HUES48 (cell line): ENCODE measurements at regions not wholly inside any gene's neighbourhood (a gene's known extent, or its start where the extent isn't known, plus 50 kb on each side); places are given as distances from the start of the nearest gene placed in this dataset.

Experiments used
- H3K27ac ChIP-seq: one replicate; pipeline ENCODE4 v1.7.0; 2013; ENCODE audit warnings: low read depth, low read length, inconsistent platforms
- H3K27me3 ChIP-seq: 2 replicates; pipeline ENCODE4 v1.6.1; 2013; ENCODE audit warnings: mild to moderate bottlenecking, low read length; ENCODE audit not compliant: control insufficient read depth, insufficient read depth
- H3K36me3 ChIP-seq: 2 replicates; pipeline ENCODE4 v1.6.1; 2013; ENCODE audit warnings: low read length; ENCODE audit not compliant: control insufficient read depth, insufficient read depth
- H3K4me1 ChIP-seq: 2 replicates; pipeline ENCODE4 v1.6.1; 2013; ENCODE audit warnings: mild to moderate bottlenecking, low read length; ENCODE audit not compliant: control insufficient read depth, insufficient read depth
- H3K4me3 ChIP-seq: 2 replicates; pipeline ENCODE4 v1.5.1; 2013; ENCODE audit warnings: mild to moderate bottlenecking, low read depth, low read length
- H3K9ac ChIP-seq: 2 replicates; pipeline ENCODE4 v1.6.1; 2013; ENCODE audit warnings: mild to moderate bottlenecking, low read depth, low read length, moderate library complexity
- H3K9me3 ChIP-seq: 2 replicates; pipeline ENCODE4 v1.6.1; 2013; ENCODE audit warnings: low read length; ENCODE audit not compliant: control insufficient read depth, insufficient read depth

DNA sequence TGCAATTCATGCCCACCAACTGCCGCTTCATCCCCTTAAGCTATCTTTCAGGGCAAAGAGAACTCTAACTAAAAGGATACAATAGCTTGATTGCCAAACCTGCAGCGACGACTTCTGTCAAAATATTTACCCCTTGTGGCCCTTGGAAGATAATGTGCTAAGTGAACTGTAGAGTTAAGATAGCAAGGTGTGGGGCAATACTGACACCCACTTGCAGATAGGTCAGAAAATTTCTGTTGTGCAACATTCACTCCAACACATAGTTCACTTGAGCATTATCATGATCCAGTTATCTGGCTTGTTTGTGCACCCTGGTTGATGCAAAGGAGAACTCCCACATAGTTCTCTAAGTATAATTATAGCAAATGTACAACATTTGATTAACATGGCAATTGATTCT lies 55.6 kb downstream of the RHOXF2B start:
- no peak overlapping the region for H3K27ac ChIP-seq
- H3K9ac ChIP-seq: no peak overlapping the region
- H3K27me3 ChIP-seq: peaks cover 28% of the 10 kb centered on the region
- no peaks in the 10 kb centered on the region for H3K36me3 ChIP-seq
- H3K4me1 ChIP-seq: no peaks in the 10 kb centered on the region
- H3K9me3 ChIP-seq: 0 out of 2 replicates have a peak, but pooled peaks cover 7% of the 10 kb centered on the region
- no peak overlapping the region for H3K4me3 ChIP-seq

DNA sequence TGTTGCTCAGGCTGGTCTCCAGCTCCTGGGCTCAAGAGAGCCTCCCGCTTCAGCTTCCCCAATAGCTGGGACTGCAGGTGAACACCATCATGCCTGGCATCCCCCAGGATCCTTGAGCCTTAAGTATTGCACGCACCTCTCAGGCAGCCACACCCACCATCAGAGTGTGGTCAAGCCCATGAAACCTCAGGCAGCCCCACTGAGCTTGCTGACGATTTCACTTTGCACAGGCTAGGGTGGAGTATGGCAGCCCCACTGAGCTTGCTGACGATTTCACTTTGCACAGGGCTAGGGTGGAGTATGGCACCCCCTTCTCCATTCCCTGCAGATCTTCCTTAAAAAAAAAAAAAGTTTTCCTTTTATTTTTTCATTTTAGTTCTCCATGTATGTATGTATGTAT lies 57.2 kb downstream of the RHOXF2B start:
- Histone ChIP-seq H3K4me3 (no peak overlapping the region), H3K9ac (no peak overlapping the region), H3K4me1 (no peaks in the 10 kb centered on the region), H3K36me3 (no peaks in the 10 kb centered on the region), H3K9me3 (0 out of 2 replicates have a peak, but pooled peaks cover 3% of the 10 kb centered on the region), H3K27me3 (peaks cover 45% of the 10 kb centered on the region), H3K27ac (no peak overlapping the region)

DNA sequence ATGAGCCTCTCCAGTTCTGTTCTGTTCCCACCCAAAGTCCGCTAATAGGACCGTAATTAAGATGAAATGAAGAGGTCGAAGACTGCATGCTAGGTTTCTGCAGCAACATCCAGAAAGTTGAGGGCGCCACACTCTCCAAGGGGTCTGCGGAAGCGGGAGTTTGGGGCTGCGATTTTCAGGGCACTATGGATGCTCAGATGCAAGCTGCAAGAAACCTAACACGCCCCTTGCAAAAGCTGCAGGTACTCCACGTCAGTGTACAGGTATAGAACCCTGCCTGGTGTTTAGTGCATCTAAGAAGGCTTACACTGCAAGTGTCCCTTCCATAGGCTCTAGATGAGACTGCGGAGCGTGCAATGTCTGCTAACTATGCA lies 61.4 kb downstream of the RHOXF2B start:
- Histone ChIP-seq H3K9me3 (peaks cover 6% of the 10 kb centered on the region; the same call in 1 of the 2 replicates), H3K36me3 (no peaks in the 10 kb centered on the region), H3K4me3 (peak overlapping the region; percentile 54), H3K9ac (no peak overlapping the region), H3K27me3 (peaks cover 74% of the 10 kb centered on the region), H3K27ac (no peak overlapping the region), H3K4me1 (no peaks in the 10 kb centered on the region)

DNA sequence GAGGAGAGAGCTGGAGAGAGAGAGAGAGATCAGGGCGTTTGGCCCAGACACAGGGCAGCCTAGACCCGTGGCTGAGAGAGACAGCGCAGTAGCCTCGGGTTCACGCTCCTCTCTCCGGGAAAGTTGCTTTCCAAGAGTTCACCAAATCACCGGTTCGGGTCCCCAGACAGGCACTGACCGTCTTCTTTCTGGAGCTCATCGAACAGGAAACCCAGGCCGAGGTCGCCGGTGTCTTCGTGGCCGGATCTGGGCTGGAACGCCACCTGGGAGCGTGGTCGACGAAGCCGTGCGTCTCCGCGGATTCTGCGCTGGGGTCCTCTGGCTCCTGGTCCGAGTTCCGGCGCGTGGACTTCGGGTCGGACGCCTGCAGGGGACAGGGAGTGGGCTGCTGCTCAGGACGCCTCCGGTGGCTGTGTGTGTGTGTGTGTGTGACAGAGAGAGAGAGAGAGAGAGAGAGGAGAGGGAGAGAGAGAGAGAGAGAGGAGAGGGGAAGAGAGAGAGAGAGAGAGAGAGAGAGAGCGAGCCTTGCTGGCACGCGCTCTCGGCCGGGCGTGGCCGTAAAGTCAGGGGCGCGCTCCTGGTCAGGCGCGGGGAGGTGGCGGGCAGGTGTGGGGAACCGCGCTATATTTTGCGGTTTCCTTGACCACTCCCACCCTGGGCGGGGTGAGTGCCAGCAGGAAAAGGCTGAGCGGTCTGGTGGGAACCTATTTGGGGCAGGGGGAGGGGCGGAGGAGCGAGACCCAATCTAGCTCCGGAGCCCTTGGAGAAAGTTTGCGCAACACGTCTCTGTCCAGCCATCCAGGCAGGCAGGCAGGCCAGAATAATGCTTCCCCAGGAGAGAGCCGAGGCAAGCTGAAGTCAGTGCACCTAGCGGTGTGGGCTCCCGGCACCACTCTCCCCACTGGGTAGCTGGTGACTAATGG lies 62.1 kb downstream of the RHOXF2B start:
- Histone ChIP-seq H3K27me3 (peaks cover 74% of the 10 kb centered on the region), H3K9me3 (peaks cover 6% of the 10 kb centered on the region; the same call in 1 of the 2 replicates), H3K4me1 (no peaks in the 10 kb centered on the region), H3K27ac (no peak overlapping the region), H3K36me3 (no peaks in the 10 kb centered on the region), H3K4me3 (peak overlapping the region; percentile 54), H3K9ac (no peak overlapping the region)

DNA sequence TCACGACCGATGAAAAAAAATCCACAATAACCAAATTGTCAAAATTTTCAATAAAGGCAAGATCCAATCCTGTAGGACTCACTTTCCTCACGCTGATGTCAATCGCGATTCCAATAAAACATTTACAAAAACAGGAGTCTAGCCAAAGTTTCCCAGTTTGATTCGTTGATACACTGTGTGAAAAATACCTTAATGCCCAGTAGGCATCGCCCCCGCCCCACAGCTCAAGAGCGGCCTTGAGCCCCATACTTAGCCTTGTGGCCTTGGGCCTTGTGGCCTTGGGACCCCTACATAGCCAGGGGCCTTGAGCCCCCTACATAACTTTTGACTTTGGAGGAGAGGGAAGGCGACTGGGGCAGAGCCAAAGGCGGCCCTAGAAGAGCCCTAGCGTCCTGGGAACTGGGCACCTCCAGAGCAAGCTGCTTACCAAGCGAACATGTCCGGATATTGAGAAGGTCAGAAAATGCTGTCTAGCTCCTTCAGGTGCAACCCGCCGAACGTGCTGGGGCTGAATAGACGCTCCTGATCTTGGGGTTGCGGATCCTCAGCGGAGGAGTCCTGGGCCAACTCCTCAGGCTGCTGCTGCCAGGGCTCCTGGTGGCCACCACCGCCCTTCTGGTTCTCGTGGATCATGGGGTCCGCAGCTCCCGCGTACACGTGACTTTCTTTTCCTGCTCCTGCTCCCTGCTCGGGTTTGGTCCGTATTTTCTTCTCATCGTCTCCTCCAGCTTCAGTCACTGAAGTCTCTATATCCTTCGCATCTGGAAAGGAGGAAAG lies 62.9 kb downstream of the RHOXF2B start:
- no peak overlapping the region for H3K9ac ChIP-seq
- H3K27ac ChIP-seq: no peak overlapping the region
- peak overlapping the region; percentile 54 for H3K4me3 ChIP-seq
- H3K27me3 ChIP-seq: peaks cover 74% of the 10 kb centered on the region
- H3K4me1 ChIP-seq: no peaks in the 10 kb centered on the region
- H3K36me3 ChIP-seq: no peaks in the 10 kb centered on the region
- H3K9me3 ChIP-seq: peaks cover 6% of the 10 kb centered on the region; the same call in 1 of the 2 replicates

DNA sequence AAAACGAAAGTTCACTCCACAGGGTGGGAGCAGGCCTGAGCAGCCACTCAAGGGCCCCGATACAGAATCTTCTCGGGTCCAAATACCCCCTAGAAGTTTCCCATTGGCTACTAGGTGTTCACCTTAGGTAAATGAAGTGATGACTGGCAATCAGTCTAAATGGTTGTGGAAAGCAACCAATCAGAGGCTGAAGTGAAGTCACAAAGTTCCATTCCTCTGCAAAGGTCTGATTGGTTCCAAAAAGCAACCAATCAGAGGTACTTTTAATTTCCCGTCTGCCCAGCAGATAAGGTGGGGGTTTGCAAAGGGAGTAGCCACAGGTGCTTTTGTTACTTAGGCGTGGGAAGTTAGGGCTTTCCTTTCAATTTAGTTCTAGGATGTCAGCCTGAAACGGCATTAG lies 58.2 kb upstream of the NKAP start:
- 0 out of 2 replicates have a peak, but pooled peaks cover 2% of the 10 kb centered on the region for H3K4me1 ChIP-seq
- no peaks in the 10 kb centered on the region for H3K36me3 ChIP-seq
- no peak overlapping the region for H3K27ac ChIP-seq
- H3K9me3 ChIP-seq: peaks cover 26% of the 10 kb centered on the region
- H3K27me3 ChIP-seq: peaks cover 70% of the 10 kb centered on the region
- no peak overlapping the region for H3K9ac ChIP-seq
- H3K4me3 ChIP-seq: peak overlapping the region; percentile 38; the same call in 1 of the 2 replicates

DNA sequence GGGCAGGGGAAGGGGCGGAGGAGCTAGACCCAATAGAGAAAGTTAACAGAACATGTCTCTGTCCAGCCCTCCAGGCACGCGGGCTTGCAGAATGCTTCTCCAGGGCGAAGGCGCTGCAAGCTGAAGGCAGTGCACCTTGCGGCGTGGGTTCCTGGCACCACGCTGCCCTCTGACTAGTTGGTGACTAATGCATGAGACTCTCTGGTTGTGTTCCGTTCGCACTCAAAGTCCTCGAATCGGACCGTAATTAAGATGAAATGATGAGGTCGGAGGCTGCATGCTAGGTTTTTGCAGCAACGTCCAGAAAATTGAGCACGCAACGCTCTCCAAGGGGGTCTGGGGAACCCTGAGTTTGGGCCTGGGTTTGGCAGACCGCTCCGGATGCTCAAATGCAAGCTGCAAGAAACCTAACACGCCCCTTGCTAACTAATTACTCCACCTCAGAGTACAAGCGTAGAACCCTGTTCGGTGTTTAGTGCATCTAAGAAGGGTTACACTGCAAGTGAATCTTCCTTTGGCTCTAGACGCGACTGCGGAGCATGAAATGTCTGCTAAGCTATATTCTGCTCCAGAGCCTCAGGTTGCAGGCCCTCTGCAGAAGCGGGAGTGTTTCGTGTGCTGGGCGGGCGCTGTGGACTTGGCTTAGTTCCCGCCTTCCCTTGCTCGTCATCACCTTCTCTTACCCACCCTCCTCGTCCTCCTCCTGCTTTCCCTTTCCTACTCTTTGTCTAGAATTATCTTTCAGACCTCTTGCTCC lies 57.1 kb upstream of the NKAP start:
- Histone ChIP-seq H3K4me3 (peak overlapping the region; percentile 38; the same call in 1 of the 2 replicates), H3K27ac (no peak overlapping the region), H3K9ac (no peak overlapping the region), H3K36me3 (no peaks in the 10 kb centered on the region), H3K27me3 (peaks cover 82% of the 10 kb centered on the region), H3K9me3 (peaks cover 23% of the 10 kb centered on the region), H3K4me1 (0 out of 2 replicates have a peak, but pooled peaks cover 2% of the 10 kb centered on the region)

DNA sequence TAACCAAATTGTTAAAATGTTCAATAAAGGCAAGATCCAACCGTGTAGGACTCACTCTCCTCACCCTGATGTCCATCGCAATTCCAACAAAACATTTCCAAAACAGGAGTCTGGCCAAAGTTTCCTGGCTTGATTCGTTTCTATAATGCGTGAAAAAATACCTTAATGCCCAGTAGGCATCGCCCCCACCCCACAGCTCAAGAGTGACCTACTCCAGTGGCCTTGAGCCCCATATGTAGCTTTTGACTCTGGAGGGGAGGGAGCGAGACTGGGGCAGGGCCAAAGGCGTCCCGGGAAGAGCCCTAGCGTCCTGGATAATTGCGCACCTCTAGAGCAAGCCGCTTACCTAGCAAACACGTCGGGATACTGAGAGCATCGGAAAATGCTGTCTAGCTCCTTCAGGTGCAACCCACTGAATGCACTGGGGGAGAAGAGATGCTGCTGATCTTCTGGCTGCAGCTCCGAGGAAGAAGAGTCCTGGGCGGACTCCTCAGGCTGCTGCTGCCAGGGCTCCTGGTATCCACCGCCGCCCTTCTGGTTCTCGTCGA lies 55.6 kb upstream of the NKAP start:
- no peak overlapping the region for H3K9ac ChIP-seq
- H3K9me3 ChIP-seq: peaks cover 29% of the 10 kb centered on the region
- 0 out of 2 replicates have a peak, but pooled peaks cover 2% of the 10 kb centered on the region for H3K4me1 ChIP-seq
- H3K4me3 ChIP-seq: peak overlapping the region; percentile 51
- peaks cover 97% of the 10 kb centered on the region for H3K27me3 ChIP-seq
- no peak overlapping the region for H3K27ac ChIP-seq
- H3K36me3 ChIP-seq: no peaks in the 10 kb centered on the region

DNA sequence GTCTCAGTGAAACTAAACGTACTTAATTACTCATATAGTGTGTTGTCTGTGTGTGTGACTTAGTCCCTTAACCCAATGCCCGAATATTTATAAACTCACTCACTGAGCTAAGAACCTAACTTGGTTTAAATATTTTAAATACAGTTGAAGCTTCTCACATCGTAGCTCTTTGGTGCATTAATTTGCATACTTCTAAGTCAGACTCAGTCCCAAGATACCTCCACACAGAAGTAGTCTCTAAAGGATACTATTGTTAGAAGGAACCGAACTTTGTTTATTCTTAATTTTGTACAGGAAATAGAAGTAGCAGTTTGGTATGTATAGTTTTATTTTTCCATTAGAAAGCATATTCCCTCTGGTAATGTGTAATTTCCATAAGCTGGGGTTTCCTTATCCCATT lies 54.0 kb upstream of the NKAP start:
- Histone ChIP-seq H3K4me3 (no peak overlapping the region), H3K9me3 (peaks cover 37% of the 10 kb centered on the region), H3K27me3 (peaks cover 99% of the 10 kb centered on the region), H3K36me3 (no peaks in the 10 kb centered on the region), H3K4me1 (0 out of 2 replicates have a peak, but pooled peaks cover 2% of the 10 kb centered on the region), H3K9ac (no peak overlapping the region), H3K27ac (no peak overlapping the region)
